ENCODE measurements at regions not wholly inside any gene's neighbourhood (a gene's known extent, or its start where the extent isn't known, plus 50 kb on each side); places are given as distances from the start of the nearest gene placed in this dataset.

DNA sequence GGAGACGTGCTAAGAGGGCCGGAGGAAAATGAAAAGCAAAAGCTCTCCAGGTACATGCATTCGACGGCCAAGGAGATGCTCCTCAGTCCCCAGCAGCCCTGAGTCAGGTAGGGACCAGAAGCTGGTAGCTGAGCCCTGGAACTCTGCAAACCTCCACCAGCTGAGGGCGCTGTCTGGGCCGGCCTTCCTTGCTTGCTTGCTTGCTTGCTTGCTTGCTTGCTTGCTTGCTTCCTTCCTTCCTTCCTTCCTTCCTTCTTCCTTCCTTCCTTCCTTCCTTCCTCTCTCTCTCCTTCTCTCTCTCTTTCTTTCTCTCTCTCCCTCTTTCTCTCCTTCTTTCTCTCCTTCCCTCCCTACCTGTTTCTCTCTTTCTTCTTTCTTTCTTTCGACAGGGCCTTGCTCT is 94.6 kb upstream of the RASGRF1 start:
- DNase-seq (ENCODE audit: low read depth) = peak; percentile 9

DNA sequence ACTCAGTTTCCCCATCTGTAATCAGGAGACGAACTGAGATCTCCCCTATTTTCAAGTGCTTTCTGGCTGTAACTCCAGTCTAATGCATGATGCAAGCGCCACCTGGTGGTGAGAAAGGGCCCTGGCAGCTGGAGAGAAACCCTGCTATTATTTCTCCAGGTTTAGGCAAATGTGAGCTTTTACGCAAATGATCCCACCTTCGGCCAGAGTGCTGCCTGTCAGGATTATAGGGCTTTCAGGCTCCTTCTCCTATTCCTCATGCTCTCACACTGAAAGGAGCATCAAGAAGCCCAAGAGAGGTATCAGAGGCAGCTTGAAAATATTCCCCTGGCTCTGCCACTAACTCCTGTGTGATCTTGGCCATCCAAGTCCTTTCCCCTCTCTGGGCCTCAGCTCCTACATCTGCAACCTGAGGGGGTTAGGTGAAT is 93.9 kb upstream of the RASGRF1 start:
- DNase-seq (ENCODE audit: low read depth) = peak; percentile 54

DNA sequence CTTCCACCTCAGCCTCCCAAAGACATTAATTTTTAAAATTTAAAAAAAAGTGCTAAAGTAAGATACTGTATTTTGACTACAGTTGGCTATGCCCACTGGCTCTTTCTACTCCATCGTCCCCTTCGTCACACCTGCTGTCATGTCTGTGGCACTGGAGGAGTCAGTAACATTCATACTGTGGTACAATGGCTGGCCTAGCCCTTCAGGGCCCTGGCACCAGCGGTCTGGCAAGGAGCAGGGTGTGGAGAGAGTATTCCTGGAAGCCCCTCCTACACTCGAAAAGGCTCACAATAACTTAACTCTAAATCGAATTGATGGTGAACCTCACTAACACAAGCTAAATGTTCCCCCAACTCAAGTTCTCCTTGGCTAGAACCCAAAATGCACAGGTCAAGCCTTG is 89.7 kb upstream of the RASGRF1 start:
- no peak for DNase-seq (ENCODE audit: low read depth)

DNA sequence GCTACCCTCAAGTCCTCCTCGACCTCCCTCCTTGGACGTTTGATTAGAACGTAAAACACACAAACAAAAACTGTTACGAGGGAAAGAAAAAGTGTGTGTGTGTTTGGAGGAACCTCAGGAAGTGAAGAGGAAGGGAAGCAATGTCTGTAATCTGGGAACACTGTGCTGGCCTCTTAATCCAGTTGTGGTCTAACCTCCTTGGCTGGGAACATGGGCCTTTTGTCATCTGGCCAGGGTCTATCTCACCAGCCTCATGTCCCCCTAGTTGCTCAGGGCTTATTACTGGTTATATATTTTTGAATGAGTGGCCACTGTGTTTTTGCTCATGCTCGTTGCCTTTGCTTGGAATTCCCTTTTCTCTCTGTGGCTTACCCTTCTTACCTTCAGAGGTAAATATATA is 89.0 kb upstream of the RASGRF1 start:
- no peak for DNase-seq (ENCODE audit: low read depth)

DNA sequence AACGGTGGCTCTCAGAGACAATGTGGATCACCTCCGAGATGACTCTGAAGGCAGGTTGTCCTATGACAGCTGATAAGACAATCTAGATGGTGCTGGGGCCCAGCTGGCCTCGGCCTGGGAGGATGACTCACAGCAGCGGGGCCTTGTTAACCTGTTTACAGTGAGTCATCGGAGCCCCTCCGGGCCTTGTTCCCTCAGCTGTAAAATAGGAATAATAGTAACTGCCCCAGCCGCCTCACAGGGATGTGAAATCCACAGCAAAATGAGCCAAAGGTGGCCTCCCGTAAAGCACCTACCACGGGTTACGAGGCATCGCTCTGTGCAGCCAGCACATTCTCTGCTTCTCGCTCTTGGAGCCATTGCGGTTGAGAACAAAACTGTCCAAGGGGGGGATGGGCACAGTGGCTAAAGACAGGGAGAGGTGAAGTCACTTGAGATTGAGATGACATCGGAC is 88.6 kb upstream of the RASGRF1 start:
- DNase-seq (ENCODE audit: low read depth) = no peak

DNA sequence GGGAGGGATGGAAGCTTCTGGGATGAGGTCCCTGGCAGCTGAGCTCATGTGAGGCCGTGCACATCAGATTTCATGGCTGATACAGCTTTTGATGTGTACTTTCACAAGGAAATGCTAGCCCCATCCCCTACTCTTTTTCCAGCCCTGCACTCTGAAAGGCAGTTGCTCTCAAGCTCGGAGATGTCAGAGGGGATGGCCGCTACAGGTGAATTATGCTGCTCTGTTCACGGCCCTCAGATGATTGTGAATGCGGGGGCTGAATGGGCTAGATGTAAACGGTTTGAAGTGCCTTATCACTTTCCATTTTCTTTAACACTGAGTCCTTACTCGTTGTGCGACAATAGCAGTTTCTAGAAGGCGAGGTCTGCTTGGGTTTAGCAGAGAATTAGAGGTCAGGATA is 88.0 kb upstream of the RASGRF1 start:
- no peak for DNase-seq (ENCODE audit: low read depth)

DNA sequence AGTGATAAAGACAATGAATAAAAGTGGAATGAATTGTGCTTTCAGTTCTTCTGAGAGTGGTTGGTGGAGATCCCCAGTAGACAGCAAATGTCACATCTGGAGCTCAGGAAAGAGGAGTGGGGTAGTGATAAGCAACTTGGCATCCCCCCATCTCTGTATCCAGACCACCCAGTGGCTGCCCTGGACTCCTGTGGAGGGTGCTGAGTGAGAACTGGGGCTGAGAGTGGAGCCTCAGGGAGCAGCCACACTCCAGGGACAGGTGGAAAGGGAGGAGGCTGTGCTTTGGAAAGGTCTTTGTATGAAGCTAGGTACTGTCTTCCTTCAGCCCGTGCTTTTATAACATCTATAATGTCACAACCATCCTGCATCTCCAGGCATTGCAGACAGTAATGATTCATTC is 85.6 kb upstream of the RASGRF1 start:
- DNase-seq (ENCODE audit: low read depth) = no peak

DNA sequence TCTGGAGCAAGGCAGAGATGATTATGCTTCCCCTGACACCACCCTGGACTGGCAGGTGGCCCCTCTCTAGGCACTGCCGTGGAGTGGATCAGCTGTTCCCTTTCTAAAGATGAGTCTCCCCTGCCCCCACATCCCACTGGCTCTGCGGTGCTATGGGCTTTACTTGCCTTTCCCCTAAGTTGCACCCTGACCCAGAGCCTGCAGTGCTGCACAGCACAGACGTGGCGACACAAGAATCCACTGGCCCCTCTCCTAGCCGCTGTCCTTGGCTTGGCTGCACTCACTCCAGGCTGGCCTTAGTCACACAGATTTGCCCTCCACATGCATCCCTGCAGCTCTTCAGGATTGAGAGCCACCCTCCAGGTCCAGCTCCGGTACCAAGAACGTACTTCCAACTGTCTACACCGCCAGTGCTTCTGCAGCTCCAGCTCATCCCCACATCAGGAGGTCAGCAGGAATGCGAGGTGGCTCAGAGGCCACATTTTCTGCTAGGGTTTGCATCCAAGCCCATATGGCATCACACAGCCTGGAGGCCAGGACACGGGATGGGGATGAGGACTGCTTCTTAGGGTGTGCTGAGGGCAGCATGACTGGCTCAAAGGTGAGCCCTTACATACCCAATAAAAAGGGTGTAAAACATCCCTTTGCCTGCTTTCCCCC is 82.4 kb upstream of the RASGRF1 start:
- no peak for DNase-seq (ENCODE audit: low read depth)

DNA sequence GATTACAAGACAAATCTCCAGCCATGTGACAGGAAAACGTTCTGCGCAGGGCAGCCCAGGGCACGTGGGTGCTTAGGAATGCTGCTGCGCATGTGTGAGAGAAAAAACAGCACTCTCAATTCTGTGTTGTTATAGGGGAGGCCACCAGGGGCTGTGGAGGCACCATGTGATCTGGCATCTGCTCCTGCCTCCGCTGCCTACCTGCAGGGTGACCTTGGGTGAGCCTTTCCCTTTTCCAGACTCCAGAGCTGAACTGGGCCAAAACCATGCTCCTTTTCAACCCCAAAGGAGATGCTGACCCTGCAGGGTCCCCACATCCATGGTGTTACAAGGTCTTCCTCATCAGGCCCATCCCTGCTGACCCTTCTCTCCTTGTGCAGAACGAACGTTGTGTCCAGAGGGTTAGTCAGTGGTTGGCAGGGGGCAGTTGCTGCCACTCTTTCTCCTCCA is 81.5 kb upstream of the RASGRF1 start:
- DNase-seq (ENCODE audit: low read depth) = no peak

DNA sequence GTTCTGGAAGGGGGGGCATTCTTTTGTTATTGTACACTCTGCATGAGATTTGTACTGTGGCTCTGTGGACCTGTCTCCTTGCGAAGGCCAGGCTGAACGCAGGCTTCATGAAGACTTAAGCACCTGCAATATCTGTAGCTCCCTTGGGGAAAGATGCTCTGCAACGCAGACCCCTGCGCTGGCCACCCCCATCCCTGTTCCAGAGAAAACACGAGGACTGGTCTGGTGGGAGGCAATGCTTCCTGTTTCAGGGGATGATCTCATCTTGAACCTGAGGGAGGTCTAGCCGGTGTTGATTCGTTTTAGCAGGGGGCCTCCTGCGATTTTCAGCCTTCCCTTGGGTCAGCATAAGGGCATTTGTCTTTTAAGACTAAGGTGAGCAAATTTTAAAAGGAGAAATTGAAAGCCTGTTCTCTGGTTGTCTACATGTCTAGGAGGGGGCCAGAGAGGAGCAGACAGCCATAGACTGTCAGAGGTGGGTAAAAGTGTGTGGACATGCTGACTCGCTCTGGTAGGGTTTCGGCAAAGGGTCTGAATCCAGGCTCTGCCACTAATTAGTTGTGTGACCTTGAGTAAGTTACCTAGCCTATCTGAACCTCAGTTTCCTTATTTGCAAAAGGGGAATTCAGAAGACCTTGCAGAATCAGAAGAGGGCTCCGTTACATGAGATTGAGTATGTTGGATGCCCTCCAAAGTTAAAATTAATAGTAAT is 80.9 kb upstream of the RASGRF1 start:
- DNase-seq (ENCODE audit: low read depth) = no peak

DNA sequence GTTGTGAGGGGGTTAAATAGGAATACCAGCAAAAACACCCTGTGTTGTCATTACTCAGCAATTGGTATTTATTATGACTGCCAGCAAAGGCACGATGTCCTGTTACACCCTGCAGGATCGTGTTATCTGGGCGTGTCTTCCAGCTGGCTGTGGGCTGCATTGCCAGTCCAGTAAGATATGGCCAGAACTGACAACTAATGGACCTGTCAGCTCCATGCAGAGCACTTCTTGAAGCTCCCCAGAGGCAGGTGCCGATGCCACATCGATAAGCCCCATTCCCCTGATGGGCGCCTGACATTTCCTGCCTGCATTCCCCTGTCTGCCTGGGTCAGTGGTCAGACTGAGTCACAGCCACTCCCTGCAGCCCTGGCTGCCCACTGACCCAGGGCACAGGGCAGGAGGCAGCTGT is 79.7 kb upstream of the RASGRF1 start:
- no peak for DNase-seq (ENCODE audit: low read depth)

DNA sequence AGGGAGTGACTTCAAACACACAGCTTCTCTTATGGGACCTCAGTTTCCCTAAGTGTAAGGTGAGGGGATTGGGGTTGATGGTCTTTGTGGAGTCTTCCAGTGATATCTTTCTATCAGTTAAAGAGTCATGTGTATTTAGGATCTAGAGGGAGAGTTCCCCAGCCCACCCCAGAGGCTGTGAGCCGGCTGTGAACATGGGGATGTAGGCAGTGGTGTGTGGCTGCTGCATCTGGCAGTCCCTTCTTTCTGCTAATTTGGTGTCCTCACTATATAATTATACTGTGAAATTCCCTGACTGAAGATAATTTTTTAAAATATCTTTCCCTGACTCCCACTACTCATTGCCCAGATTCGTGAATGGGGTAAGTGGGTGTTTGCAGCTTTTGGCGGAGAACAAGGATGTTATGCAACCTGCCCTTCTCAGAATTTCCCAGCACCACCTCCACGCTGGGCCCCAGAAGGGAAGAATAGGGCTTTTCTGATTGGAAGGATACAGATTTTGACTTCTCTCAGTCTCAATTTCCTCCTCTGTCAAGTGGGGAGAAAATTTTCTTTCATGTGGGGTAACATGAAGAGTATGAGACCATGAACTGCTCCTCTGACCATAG is 79.0 kb upstream of the RASGRF1 start:
- no peak for DNase-seq (ENCODE audit: low read depth)

DNA sequence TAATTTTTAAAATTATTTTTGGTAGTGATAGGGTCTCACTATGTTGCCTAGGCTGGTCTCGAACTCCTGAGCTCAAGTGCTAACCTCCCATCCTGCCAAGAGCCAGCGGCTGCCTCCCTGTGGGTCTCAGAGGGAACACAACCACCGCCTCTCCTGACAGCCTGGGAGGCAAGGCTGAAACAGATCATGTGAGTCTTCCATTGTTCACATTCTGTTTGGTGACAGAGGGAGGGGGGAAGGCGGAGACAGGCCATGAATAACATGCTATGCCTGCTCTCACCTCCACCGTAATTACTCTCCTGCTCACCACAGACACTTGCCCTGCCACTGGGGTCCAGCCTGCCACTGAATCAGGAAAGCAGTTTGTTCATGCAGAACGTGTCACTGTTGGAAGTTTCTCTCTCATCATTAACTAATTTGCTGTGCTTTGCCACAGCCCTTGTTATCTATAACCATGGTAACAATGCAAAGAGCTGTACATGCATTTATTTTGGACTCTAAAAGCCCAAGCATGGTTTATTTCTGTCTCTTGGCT is 78.4 kb upstream of the RASGRF1 start:
- no peak for DNase-seq (ENCODE audit: low read depth)

DNA sequence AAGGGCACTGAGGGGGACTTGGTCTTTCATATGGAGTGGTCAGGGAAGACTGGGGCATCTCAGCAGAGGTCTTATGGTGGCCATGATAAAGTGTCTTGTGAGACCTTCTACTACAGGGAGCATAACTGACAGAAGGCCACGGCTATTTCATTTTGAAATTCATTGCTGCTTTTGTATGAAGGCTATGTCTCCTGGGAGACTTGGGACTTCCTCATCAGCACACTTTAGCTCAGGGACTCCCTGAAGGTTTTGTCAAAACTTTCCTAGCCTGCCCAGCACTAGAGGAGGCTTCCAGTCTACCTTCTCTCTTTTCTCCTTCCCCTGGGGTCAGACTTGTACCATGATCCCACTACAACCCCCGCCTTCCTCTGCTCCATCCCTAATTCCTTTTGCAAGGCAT is 77.2 kb upstream of the RASGRF1 start:
- no peak for DNase-seq (ENCODE audit: low read depth)

DNA sequence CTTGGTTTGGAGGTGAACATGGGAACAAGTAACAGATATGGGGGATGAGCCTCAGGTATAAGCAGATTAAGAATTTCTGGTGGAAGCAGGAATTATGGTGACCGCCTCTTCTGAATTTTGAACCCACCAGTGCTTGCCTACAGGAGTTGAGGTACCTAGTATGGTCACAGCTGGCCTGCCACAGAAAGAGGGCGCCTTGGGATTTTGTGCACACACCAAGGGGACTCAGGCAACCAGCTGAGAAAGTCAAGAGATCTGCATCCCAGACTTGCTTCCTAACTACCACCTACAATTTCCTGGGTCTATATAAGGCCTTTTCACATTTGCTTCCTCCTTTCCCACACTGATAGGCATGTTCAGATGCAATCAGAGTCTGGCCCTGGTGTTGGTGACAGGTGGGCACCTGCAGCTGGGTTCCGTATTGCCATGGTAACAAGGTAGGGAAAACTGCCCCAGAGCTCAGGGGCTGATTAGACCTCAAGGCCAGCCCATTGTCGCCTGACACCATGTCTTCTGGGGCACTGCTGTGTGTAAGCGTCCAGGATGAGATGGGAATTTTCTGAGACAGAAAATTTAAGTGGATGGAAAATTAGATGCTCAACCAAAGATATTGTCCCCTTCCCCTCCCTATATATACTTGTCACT is 75.9 kb upstream of the RASGRF1 start:
- no peak for DNase-seq (ENCODE audit: low read depth)

DNA sequence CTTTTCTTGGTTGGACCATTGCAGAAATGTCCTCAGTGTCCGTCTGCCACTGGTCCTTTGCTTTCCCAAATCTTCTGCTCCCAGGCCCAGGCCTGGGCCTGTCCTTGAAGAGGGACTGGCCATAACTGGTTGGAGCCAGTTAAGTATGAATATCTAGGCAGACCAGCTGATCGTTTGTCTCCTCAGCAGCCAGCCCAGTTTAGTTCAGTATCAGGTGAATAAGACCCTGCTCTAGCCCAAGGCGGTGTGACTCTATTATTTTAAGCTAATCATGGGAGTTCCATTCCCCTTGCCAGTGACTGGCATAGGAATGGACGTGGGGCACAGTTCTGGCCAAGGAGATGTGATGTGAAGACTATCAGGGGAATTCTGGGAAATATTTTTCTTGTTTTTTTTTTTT is 73.9 kb upstream of the RASGRF1 start:
- no peak for DNase-seq (ENCODE audit: low read depth)

DNA sequence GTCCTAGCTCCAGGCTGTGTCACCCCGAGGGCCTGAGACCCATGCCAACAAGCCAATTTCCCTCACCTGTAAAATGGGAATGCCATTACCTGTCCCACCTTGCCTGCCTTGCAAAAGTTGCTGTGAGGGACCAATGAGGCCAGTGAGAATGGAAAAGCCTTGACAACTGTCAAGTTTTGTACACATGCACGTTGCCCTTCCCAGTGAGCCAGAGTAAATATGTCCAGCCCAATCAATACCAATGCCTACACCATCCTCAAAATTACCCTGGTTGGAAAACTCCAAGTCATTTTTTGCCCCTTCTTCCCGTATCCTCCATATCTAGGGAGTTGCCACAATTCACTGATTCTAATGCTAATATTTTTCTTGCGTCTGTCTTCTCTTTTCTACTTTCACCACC is 73.5 kb upstream of the RASGRF1 start:
- no peak for DNase-seq (ENCODE audit: low read depth)

DNA sequence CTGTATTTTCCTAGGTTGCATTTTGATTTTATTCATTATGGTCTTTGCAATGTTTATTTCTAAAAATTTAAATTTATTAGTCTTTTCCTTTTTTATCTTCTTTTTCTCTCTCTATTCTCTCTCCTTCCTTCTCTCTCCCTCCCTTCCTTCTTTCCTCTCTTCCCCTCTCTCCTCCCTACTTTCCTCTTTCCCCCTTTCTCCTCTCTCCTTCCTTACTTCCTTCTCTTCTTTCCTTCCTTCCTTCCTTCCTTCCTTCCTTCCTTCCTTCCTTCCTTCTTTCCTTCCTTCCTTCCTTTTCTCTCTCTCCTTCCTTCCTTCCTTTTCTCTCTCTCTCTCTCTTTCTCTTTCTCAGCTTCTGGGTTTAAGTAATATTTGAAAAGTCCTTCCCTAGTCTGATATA is 72.8 kb upstream of the RASGRF1 start:
- DNase-seq (ENCODE audit: low read depth) = no peak

DNA sequence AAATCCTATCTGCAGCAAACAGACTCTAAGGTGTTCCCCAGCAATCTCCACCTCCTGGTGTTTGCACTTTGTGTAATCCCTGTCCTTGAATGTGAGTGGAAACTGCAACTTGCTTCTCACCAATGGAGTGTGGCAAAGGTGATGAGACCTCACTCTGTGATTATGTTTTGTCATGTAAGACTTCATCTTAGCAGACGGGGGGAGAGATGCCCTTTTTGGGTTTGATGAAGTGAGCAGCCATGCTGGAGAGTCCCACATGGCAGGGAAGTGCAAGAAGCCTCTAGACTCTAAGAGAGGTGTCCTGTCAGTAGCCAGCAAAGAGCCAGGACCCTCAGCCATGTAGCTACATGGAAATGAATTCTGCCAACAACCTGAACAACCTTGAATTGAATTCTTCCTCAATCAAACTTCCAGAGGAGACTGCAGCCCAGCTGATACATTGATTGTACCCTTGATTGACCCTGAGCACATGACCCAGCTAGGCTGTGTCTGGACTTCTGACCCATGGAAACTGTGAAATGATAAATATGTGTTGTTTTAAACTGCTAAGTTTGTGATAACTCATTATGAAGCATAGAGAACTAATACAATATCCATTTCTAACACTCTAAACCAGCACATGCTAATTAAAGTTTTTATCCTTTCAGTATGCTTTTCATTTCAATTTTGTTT is 71.4 kb upstream of the RASGRF1 start:
- DNase-seq (ENCODE audit: low read depth) = no peak

DNA sequence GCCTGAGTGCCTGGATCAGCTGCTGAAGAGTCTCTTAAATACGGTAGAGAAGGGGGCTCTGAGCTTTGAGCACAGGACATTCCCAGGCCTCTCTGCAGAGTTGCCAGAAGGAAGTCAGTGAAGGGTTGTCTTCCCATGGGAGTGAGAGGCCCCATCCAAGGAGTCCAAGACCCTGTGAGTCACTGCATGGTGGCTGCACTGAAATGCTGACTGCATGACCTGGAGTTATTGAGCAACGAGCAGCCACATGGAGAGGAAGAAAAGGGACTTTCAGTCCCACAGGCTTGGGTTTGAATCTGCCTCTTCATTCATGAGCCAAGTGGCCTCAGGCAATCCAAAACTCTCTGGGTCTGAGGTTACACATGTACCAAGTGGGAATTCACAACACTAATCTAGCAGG is 69.6 kb upstream of the RASGRF1 start:
- DNase-seq (ENCODE audit: low read depth) = no peak

DNA sequence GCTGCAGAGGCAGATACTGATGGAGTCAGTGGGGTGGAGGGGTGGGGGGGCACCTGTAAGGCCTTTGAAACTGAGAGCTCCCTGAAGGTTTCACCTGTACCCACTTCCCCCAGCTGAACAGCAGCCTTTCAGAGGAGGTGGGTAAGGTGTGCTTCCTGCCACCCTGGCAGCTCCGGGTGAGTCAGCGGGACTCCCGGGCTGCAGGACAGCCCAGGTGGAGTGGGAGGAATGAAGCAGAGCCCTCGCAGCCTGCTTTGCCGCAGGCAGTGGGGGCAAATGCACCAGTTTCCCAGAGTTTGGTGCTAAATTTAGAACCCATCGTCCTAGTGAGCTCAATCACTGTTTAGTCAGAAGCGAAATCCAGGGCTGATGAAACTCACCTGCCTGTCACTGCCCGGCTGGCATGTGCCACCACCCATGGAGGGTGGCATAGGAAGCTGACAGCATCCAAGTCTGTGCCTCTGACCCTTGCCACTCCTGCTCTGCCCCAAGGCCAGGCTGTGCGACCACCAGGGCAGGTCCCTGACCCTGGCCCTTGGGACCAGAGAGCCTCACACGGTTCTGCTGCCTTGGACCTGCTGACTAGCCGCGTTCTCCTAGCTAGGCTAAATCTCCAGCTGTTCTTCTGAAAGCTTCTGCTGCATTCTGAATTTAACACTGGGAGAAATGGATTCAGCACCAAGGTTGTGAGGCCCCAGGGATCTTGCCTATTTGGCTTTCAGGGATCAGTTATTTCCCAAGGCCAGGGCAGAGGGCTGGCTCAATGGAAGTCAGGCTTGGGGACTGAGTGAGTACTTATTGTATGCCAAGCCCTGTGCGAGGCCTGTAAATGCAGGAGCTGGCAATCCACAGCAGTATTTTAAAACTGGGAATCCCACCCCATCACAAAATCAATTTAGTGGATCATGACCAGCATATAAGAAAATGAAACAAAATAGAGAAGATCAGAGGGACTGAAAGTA is 67.3 kb upstream of the RASGRF1 start:
- no peak for DNase-seq (ENCODE audit: low read depth)
